ENCODE measurements at regions not wholly inside any gene's neighbourhood (a gene's known extent, or its start where the extent isn't known, plus 50 kb on each side); places are given as distances from the start of the nearest gene placed in this dataset.

DNA sequence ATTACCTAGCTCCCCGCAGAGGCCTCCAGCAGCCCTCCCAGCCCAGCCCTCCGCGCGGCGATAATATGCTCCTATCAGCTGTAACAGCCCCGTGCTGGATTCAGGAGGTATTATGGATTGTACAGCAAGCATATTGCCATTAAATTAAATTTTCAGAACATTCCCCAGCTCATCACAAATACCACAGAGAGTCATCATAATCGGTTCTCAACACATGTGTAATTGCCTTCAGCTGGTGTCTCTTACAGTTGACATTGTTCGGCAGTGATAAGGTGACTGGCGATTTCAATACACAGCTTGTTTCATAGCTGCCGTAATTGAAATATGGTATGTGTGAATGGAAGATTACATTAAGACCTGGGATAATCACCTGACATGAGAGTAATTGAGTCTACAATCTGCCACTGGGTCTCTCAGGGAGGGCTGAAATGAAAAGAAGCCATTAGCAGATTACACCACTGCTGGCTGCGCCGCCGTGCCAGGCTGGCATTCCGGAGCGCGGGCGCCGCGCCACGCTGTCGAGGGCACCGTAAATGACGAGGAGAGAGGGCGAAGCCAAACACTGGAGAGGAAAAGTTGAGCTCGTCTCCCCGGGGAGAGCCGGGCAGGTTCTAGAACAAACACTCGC lies 549.4 kb upstream of the SALL3 start:
- TF ChIP-seq SUZ12 (IDR thresholded peaks at IDR 0.05), result no peak
- TF ChIP-seq, protein P1, sequence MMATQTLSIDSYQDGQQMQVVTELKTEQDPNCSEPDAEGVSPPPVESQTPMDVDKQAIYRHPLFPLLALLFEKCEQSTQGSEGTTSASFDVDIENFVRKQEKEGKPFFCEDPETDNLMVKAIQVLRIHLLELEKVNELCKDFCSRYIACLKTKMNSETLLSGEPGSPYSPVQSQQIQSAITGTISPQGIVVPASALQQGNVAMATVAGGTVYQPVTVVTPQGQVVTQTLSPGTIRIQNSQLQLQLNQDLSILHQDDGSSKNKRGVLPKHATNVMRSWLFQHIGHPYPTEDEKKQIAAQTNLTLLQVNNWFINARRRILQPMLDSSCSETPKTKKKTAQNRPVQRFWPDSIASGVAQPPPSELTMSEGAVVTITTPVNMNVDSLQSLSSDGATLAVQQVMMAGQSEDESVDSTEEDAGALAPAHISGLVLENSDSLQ (IDR thresholded peaks at IDR 0.05), result no peak
- no peak for TF ChIP-seq FOXK2 (IDR thresholded peaks at IDR 0.05)
- no peak for TF ChIP-seq BHLHE40 (IDR thresholded peaks at IDR 0.05; ENCODE audit: borderline replicate concordance)
- TF ChIP-seq HDGF (IDR thresholded peaks at IDR 0.05; ENCODE audit: borderline replicate concordance), result no peak
- TF ChIP-seq ARNT (IDR thresholded peaks at IDR 0.05), result no peak
- TF ChIP-seq FOXA1 (IDR thresholded peaks at IDR 0.05), result no peak
- TF ChIP-seq LEF1 (IDR thresholded peaks at IDR 0.05; ENCODE audit: borderline replicate concordance), result no peak
- no peak for TF ChIP-seq SP1 (IDR thresholded peaks at IDR 0.05)
